ENCODE measurements at regions not wholly inside any gene's neighbourhood (a gene's known extent, or its start where the extent isn't known, plus 50 kb on each side); places are given as distances from the start of the nearest gene placed in this dataset.

DNA sequence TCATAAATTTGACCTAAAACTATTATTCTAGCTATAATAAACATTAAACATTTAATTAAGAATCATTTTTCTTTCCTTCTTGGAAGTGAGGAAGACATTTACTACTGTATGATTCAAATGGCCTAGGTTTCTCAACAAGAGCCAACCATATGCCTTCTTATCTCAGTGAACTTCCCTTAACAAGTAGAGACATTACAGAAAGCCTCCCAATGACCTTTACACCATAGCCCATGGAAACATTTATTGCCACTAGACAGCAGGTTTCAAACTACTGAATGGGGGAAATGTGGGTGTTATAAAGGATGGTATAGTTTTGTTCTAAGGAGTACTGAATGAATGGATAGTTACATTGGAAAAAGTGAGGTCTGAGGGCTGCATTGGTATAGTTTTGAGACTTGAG is 349.4 kb upstream of the SPRED2 start:
- no peak overlapping the region for H3K4me2 ChIP-seq (ENCODE audit: insufficient read depth in 1 of 2, low read depth in 2 of 2, low read length in 2 of 2)
- no peaks in the 10 kb centered on the region for H3K9me3 ChIP-seq (ENCODE audit: insufficient read depth in 2 of 2, low read depth in 1 of 2, low read length in 1 of 2)
- ChIA-PET POLR2A (ENCODE audit: partially characterized antibody) (no interaction called here), CTCF (ENCODE audit: partially characterized antibody) (interaction anchor here (0.7 to 1.9 kb wide), 4 partner anchors 19 to 143 kb away, joined by 3 to 8 read pairs (median 4); no protein-coding TSS in a partner anchor)
- H2AK5ac ChIP-seq (ENCODE audit: low read depth, low read length), result no peak overlapping the region
- no peak overlapping the region for H2AFZ ChIP-seq (ENCODE audit: low read length)
- H3K4me1 ChIP-seq (replicated peaks in 1 of 4; ENCODE audit: control insufficient read depth in 3 of 4, insufficient read depth in 4 of 4, low read length in 3 of 4), result no peaks in the 10 kb centered on the region; a peak in 1 of 7 replicates
- H2BK15ac ChIP-seq (ENCODE audit: low read length), result no peak overlapping the region
- H3K4ac ChIP-seq (replicated peaks; ENCODE audit: insufficient read length, low read depth, low read length), result no peak overlapping the region
- no peak overlapping the region for H2BK12ac ChIP-seq (ENCODE audit: low read depth, low read length)
- no peak overlapping the region for H3K4me3 ChIP-seq (ENCODE audit: extremely low read depth in 1 of 4, insufficient read depth in 2 of 4, low read depth in 3 of 4, low read length in 4 of 4)
- H4K91ac ChIP-seq (replicated peaks; ENCODE audit: insufficient read length, low read length), result no peak overlapping the region
- H3K27ac ChIP-seq (ENCODE audit: low read depth, low read length), result no peak overlapping the region
- no peak overlapping the region for H4K8ac ChIP-seq (ENCODE audit: extremely low read depth, insufficient read depth, low read length)
- TF ChIP-seq MAFK (IDR thresholded peaks at IDR 0.05; ENCODE audit: low read depth, low read length), result no peak
- no peak for TF ChIP-seq HDAC6 (IDR thresholded peaks at IDR 0.05; ENCODE audit: low read depth, low read length)
- TF ChIP-seq RXRA (IDR thresholded peaks at IDR 0.05; ENCODE audit: insufficient read depth, low read depth, low read length), result no peak
- H3K9ac ChIP-seq (replicated peaks in 1 of 4; ENCODE audit: extremely low read depth in 1 of 4, low read depth in 3 of 4, low read length in 3 of 4), result no peak overlapping the region
- H3K14ac ChIP-seq (ENCODE audit: insufficient read length), result no peak overlapping the region
- H4K5ac ChIP-seq (ENCODE audit: insufficient read length, low read depth, low read length), result no peak overlapping the region
- no peak overlapping the region for H3K23ac ChIP-seq (ENCODE audit: insufficient read length)
- no peak for FAIRE-seq
- no peak overlapping the region for H2BK120ac ChIP-seq (replicated peaks; ENCODE audit: low read depth, low read length)
- H4K20me1 ChIP-seq (replicated peaks in 1 of 2; ENCODE audit: control insufficient read depth in 1 of 2, insufficient read depth in 2 of 2, low read length in 2 of 2), result no peaks in the 10 kb centered on the region
- no peak overlapping the region for H3K18ac ChIP-seq (ENCODE audit: extremely low read depth, low read length)
- no peaks in the 10 kb centered on the region for H3K27me3 ChIP-seq (replicated peaks in 1 of 4; ENCODE audit: control insufficient read depth in 3 of 4, extremely low read depth in 1 of 4, insufficient read depth in 3 of 4, low read length in 3 of 4)
- H3K79me1 ChIP-seq (ENCODE audit: low read depth, low read length), result no peaks in the 10 kb centered on the region
- no peak for DNase-seq (ENCODE audit: low read depth in 1 of 2, low spot score in 2 of 2)
- H2BK20ac ChIP-seq (ENCODE audit: low read length), result no peak overlapping the region
- H3K23me2 ChIP-seq (ENCODE audit: low read depth, low read length), result no peaks in the 10 kb centered on the region
- H3K79me2 ChIP-seq (ENCODE audit: control insufficient read depth in 1 of 2, insufficient read depth in 2 of 2, low read length in 2 of 2), result no peaks in the 10 kb centered on the region
- no peak overlapping the region for H3K56ac ChIP-seq (replicated peaks; ENCODE audit: insufficient read length, low read depth, low read length)
- no peaks in the 10 kb centered on the region for H3K36me3 ChIP-seq (ENCODE audit: control insufficient read depth in 2 of 4, insufficient read depth in 4 of 4, low read length in 3 of 4)
- no peak overlapping the region for H2BK5ac ChIP-seq (ENCODE audit: low read depth, low read length)
